ENCODE measurements at regions not wholly inside any gene's neighbourhood (a gene's known extent, or its start where the extent isn't known, plus 50 kb on each side); places are given as distances from the start of the nearest gene placed in this dataset.
"Not testable (repeated sequence)": the region's sequence is repeated elsewhere in the genome, so short reads cannot be mapped to it uniquely, and the experiment has no call there.

- no peak for DNase-seq
Measured at GRCh38 chr7:118418433-118418832, 193.9 kb downstream of the ANKRD7 start.

GRCh38 chr7:118420888-118421287 lies 196.4 kb downstream of the ANKRD7 start:
- DNase-seq, result no peak

- no peak for DNase-seq
Measured at GRCh38 chr7:118429141-118429540, 204.6 kb downstream of the ANKRD7 start.

GRCh38 chr7:118436663-118437062 lies 212.2 kb downstream of the ANKRD7 start:
- no peak for DNase-seq

GRCh38 chr7:118449030-118449429 lies 224.5 kb downstream of the ANKRD7 start:
- DNase-seq, result not testable (repeated sequence)

GRCh38 chr7:118449797-118450567 lies 225.5 kb downstream of the ANKRD7 start:
- DNase-seq, result no peak

- no peak for DNase-seq
Measured at GRCh38 chr7:118452128-118452527, 227.6 kb downstream of the ANKRD7 start.

- DNase-seq, result no peak
Measured at GRCh38 chr7:118467381-118467780, 242.9 kb downstream of the ANKRD7 start.

- no peak for DNase-seq
Measured at GRCh38 chr7:118472581-118472980, 248.1 kb downstream of the ANKRD7 start.

GRCh38 chr7:118473271-118473670 lies 248.8 kb downstream of the ANKRD7 start:
- DNase-seq, result no peak

GRCh38 chr7:118476036-118476435 lies 251.5 kb downstream of the ANKRD7 start:
- no peak for DNase-seq

GRCh38 chr7:118477036-118477435 lies 252.5 kb downstream of the ANKRD7 start:
- DNase-seq, result no peak

- DNase-seq, result no peak
Measured at GRCh38 chr7:118478236-118478635, 253.7 kb downstream of the ANKRD7 start.

- DNase-seq, result no peak
Measured at GRCh38 chr7:118478931-118479330, 254.4 kb downstream of the ANKRD7 start.

- DNase-seq, result no peak
Measured at GRCh38 chr7:118492466-118492865, 268.0 kb downstream of the ANKRD7 start.

- DNase-seq, result no peak
Measured at GRCh38 chr7:118496138-118496644, 271.7 kb downstream of the ANKRD7 start.

- no peak for DNase-seq
Measured at GRCh38 chr7:118502235-118502634, 277.7 kb downstream of the ANKRD7 start.

GRCh38 chr7:118511146-118511545 lies 286.6 kb downstream of the ANKRD7 start:
- no peak for DNase-seq

GRCh38 chr7:118517275-118517674 lies 292.8 kb downstream of the ANKRD7 start:
- no peak for DNase-seq

- no peak for DNase-seq
Measured at GRCh38 chr7:118525020-118525419, 300.5 kb downstream of the ANKRD7 start.

GRCh38 chr7:118531566-118531965 lies 307.1 kb downstream of the ANKRD7 start:
- no peak for DNase-seq

- DNase-seq, result no peak
Measured at GRCh38 chr7:118559207-118559606, 334.7 kb downstream of the ANKRD7 start.

- no peak for DNase-seq
Measured at GRCh38 chr7:118563311-118563710, 338.8 kb downstream of the ANKRD7 start.

- DNase-seq, result no peak
Measured at GRCh38 chr7:118572604-118573003, 348.1 kb downstream of the ANKRD7 start.

Data from left kidney (tissue), 1 donor.